ENCODE measurements at regions not wholly inside any gene's neighbourhood (a gene's known extent, or its start where the extent isn't known, plus 50 kb on each side); places are given as distances from the start of the nearest gene placed in this dataset.

DNA sequence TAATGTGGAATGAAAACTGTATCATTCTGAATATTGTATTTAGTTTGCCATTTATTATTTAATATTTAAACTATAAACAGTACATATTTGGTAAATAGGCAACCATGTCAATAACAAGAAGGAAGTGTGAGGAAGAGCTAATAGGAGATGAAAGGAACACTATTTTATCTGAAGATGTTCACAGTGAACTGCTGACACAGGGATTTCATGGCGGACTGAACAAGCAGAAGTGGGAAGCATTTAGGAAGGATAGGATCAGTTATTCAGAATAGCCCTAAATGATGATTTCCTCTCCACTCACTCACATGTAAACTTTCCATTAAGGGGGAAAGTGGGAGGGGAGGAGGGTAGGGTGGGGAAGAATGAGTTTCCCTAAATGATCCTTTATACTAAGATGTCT lies 682.4 kb downstream of the TOX3 start:
- Histone ChIP-seq H3K4me3 (ENCODE audit: low read depth, low read length) (no peak overlapping the region), H3K36me3 (ENCODE audit: control insufficient read depth, insufficient read depth, low read length) (no peaks in the 10 kb centered on the region), H3K27me3 (ENCODE audit: control insufficient read depth, insufficient read depth, low read length) (no peaks in the 10 kb centered on the region)
- CTCF ChIA-PET, result interaction anchor here (1.7 kb wide), 2 partner anchors 11 to 15 kb away, joined by 5 to 6 read pairs; no protein-coding TSS in a partner anchor
- TF ChIP-seq, protein P1, sequence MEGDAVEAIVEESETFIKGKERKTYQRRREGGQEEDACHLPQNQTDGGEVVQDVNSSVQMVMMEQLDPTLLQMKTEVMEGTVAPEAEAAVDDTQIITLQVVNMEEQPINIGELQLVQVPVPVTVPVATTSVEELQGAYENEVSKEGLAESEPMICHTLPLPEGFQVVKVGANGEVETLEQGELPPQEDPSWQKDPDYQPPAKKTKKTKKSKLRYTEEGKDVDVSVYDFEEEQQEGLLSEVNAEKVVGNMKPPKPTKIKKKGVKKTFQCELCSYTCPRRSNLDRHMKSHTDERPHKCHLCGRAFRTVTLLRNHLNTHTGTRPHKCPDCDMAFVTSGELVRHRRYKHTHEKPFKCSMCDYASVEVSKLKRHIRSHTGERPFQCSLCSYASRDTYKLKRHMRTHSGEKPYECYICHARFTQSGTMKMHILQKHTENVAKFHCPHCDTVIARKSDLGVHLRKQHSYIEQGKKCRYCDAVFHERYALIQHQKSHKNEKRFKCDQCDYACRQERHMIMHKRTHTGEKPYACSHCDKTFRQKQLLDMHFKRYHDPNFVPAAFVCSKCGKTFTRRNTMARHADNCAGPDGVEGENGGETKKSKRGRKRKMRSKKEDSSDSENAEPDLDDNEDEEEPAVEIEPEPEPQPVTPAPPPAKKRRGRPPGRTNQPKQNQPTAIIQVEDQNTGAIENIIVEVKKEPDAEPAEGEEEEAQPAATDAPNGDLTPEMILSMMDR (IDR thresholded peaks at IDR 0.05; ENCODE audit: insufficient read depth, low read depth, low read length), result no peak
- POLR2A ChIA-PET, result no interaction called here
- DNase-seq (ENCODE audit: low read depth), result no peak

DNA sequence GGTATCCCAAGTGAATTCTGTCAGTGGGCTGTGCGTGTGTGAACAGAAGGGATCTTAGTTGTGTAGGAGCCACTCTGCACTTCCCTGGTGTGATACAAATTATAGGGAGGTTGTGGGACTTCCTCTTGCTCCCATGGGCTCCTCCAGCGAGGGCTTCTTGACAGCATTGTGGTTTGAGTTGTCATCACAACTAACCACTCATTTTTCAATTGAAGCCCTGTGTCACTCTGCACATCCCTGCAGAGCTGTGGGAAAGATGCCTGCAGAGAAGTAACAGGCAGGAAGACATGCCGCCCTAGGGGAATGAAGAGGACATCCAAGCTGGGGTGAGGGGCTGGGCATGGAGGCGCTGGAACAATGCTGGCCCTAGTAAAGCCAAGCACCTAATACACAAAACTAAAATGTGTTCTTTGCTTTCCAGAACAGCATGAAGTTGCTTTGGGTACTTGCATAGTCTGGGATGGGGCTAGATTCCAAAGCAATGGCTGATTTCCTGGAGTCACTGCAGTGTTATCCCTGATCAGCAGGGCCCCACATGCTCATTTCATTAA lies 692.5 kb downstream of the TOX3 start:
- TF ChIP-seq, protein P1 (IDR thresholded peaks at IDR 0.05; ENCODE audit: insufficient read depth, low read depth, low read length), result no peak
- ChIA-PET CTCF (interaction anchor here (0.9 kb wide), 1 partner anchor 36 kb away, joined by 3 read pairs; no protein-coding TSS in a partner anchor), POLR2A (no interaction called here)
- no peaks in the 10 kb centered on the region for H3K36me3 ChIP-seq (ENCODE audit: control insufficient read depth, insufficient read depth, low read length)
- no peaks in the 10 kb centered on the region for H3K27me3 ChIP-seq (ENCODE audit: control insufficient read depth, insufficient read depth, low read length)
- H3K4me3 ChIP-seq (ENCODE audit: low read depth, low read length), result no peak overlapping the region
- no peak for DNase-seq (ENCODE audit: low read depth)

DNA sequence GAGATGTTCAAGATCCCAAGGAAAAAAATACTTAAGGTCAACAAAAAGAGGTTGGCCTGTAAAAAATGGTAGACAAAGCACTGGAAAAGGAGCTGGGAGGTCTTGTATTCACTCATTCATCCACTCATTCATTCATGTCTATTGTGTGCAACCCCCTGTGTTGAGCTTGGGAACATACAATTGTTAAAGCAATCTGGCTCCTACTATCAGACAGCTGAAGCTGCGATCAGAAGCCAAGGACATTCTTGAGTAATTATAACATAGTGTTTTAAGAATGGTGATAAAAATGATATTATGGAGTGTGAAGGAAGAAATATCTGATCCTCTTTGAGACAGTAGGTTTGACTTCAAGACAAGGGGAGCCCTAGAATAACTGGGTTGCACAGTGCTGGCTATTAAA lies 693.4 kb downstream of the TOX3 start:
- Histone ChIP-seq H3K27me3 (ENCODE audit: control insufficient read depth, insufficient read depth, low read length) (no peaks in the 10 kb centered on the region), H3K36me3 (ENCODE audit: control insufficient read depth, insufficient read depth, low read length) (no peaks in the 10 kb centered on the region), H3K4me3 (ENCODE audit: low read depth, low read length) (no peak overlapping the region)
- CTCF ChIA-PET, result no interaction called here
- DNase-seq (ENCODE audit: low read depth), result no peak
- TF ChIP-seq, protein P1 (IDR thresholded peaks at IDR 0.05; ENCODE audit: insufficient read depth, low read depth, low read length), result no peak
- POLR2A ChIA-PET, result no interaction called here

DNA sequence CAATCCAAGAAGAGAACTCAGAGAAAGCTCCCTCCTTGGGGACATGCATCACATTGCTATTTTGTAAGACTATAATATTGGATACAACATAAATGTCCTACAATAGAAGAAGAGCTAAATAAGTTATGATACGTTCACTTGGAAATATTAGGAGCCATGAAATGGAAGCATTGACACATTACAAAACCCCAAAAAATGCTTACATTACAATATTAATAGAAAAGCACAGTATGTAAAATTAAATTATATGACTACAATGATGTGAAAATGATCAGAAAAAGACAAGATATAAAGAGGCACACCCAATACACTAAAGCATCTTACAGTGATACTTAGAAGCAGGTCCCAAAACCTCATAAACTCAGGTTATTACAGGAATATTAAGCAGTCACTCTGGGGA lies 694.1 kb downstream of the TOX3 start:
- no peak overlapping the region for H3K4me3 ChIP-seq (ENCODE audit: low read depth, low read length)
- POLR2A ChIA-PET, result no interaction called here
- CTCF ChIA-PET, result interaction anchor here (0.8 kb wide), 1 partner anchor 119 kb away, joined by 4 read pairs; no protein-coding TSS in a partner anchor
- DNase-seq (ENCODE audit: low read depth), result no peak
- no peaks in the 10 kb centered on the region for H3K27me3 ChIP-seq (ENCODE audit: control insufficient read depth, insufficient read depth, low read length)
- H3K36me3 ChIP-seq (ENCODE audit: control insufficient read depth, insufficient read depth, low read length), result no peaks in the 10 kb centered on the region
- TF ChIP-seq, protein P1 (IDR thresholded peaks at IDR 0.05; ENCODE audit: insufficient read depth, low read depth, low read length), result no peak

DNA sequence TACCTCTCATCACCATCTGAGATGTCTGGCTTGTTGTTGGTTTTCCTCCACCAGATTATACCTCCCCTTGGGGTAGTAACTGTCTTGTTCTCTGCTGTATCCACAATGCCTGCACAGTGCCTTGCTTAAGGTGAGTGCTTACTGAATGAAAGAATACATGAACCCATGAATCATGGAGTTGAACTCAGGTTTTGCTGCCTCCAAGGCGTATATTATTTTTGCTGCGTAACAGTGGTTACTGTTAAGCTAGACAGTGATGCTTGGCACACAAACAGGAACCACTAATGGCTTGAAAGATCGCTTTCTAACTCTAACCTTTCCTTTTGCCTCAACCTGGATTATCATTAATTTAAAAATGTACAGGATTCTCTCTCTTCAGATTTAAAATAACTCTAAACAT lies 695.8 kb downstream of the TOX3 start:
- ChIA-PET CTCF (no interaction called here), POLR2A (no interaction called here)
- TF ChIP-seq, protein P1 (IDR thresholded peaks at IDR 0.05; ENCODE audit: insufficient read depth, low read depth, low read length), result no peak
- Histone ChIP-seq H3K4me3 (ENCODE audit: low read depth, low read length) (no peak overlapping the region), H3K36me3 (ENCODE audit: control insufficient read depth, insufficient read depth, low read length) (no peaks in the 10 kb centered on the region), H3K27me3 (ENCODE audit: control insufficient read depth, insufficient read depth, low read length) (no peaks in the 10 kb centered on the region)
- no peak for DNase-seq (ENCODE audit: low read depth)

All from BJ (cell line).